Hippocampal formation (tissue), 2 donors: ENCODE measurements at regions not wholly inside any gene's neighbourhood (a gene's known extent, or its start where the extent isn't known, plus 50 kb on each side); places are given as distances from the start of the nearest gene placed in this dataset.

Experiments
- DNase-seq, 2 donors: peaks; one replicate each; lab custom pipeline; 2025; lab: John Stamatoyannopoulos, UW

DNA sequence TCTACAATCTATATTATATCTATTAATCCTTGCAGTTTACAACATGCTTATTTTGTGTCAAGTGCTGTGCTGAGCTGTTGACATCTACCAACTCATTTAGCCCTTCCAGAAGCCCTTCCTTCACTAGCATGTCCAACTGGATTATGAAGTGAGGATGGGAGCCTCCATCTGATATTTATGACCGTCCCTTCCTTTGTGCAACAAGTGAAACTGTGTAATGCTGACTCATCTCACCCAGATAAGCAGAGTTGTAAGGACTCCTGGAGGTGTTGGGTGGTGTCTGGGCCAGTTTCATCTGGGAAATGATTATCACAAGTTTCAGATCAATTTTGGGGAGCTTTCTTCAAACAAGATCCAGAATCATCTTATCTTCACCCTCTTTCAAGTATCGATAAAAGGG lies 156.6 kb upstream of the ETAA1 start:
- DNase-seq, result no peak

DNA sequence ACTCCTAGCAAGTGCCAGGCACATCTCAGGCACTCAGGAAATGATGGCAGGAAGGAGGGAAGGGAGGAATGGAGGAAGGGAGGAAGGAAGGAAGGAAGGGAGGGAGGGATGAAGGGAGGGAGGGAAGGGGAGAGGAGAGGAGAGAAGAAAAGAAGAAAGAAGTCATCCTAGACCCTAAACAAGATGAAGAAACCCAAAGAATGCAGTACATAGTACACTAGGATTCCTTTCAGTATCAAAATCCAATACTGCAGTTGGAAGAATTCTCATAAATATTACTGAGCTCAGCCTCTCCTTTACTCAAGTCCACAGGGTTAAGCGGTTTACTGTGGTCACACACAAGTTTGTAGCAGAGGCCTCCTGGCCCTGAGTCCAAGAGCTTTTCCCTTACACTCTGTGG lies 155.7 kb upstream of the ETAA1 start:
- no peak for DNase-seq

DNA sequence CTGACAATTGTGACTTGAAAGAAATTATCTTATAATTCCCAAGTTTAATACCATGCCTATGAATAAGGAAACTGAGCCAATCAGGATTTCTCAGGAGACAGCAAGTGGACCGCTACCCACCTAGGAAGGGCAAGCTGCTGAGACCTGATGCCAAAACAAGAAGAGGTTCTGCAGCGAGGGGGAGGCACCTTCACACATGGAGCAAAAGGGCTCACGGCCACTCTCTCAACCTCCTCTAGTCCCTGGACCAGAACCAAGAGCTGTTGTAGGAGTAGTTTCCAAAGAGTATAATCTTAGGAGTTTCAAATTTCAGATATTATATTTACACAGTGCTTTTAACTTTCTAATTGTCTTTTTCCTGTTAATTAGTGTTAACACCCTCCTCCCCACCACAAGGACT lies 154.7 kb upstream of the ETAA1 start:
- no peak for DNase-seq

DNA sequence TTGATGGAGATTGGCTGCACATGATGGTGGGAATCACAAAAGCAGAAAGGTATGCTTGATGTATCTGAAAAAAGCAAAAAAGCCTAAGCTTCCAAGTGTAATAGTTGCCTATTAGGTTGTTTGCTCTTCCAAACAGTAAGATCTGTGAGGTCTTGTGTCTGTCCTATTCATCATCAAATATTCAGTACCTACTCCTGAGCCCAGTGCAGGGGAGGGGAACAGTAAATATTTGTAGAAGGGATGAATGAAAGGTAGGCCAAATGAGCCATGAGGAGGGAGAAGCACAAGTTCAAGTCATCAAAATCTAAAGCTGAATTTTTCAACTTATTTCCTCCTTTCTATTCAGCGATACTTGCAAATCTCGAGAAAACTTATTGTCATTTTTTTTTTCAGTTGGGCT lies 153.2 kb upstream of the ETAA1 start:
- DNase-seq, result no peak

DNA sequence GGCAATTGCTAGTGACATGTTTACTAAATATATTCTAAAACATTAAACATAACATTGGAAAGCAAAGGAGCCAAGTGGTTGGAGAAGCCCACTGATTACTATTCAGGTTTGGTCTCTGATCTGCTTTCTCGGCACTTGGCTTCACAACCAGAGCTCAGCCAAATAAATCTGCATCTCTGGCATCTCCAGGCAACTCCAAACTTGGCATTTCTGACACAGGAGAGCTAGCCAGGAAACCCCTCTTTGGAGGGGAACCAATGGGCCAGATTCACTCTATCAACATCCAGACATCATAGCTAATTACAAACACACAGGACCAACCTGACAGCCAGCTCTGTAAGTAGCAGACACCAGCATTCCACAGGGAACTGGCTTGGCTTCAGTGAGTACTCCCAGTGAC lies 150.3 kb upstream of the ETAA1 start:
- DNase-seq, result no peak

DNA sequence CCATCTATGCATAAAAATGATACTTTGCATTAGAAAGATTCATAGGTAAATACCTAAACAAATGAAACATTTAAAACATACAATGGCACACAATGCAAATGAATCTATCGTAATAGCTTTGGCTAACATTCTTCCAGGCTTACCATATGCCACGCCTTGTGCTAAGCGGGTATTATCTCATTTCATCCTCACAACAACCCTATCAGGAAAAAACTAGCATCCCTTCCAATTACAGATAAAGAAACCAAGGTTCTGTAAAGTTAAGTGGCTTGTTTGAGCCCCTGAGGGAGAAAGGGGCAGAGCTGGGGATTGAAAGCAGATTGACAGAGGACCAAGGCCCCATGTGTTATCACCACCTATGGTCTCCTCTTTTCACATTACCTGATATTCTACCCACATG lies 145.4 kb upstream of the ETAA1 start:
- no peak for DNase-seq

DNA sequence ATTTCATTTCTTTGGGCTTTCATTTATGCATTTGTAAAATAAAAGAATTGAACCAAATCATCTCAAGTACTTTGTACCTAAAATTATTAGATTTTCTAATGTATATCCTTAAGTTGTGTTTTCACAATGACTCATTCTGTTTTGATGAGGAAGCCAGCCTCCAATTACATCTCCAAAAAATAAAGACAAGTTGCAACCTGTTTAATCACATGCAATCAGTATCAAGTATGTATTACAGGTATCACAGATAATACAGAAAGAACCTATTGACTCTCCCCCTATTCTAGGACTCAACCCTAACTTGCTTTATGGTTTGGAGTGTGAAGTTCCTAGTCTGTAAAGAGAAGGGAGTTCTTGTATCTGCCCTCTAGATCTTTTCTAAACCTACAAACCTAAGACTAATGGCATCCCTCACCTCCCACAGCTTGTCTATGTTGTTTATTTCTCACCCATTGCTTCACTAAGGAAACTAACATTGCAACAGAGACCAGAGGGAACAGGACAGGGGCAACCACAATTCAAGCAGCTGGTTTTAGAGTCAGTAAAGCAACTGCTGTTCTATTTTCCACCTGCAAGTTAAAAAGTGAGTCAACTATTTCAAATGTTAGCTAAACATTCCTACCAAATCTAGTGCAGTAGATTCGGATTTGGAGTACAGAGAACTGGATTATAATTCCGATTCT lies 141.1 kb upstream of the ETAA1 start:
- DNase-seq, result no peak

DNA sequence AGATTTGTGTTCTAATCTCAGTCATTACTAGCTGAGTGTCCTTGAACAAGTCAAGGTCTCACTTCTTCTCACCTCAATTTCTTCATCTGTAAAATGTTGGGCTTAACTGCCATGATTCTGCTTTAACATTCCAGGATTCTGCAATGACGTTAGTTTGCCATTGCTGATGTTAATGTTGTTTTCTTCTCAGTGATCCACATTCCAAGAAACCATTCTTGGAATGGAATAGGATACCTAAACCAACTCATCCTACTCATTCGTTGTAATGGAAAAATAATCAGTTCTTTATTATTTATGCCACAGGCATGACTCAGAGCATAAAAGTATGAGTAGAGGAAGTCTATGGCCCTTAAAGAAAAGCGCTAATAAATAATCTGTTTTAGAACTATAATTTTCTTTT lies 140.2 kb upstream of the ETAA1 start:
- DNase-seq, result no peak

DNA sequence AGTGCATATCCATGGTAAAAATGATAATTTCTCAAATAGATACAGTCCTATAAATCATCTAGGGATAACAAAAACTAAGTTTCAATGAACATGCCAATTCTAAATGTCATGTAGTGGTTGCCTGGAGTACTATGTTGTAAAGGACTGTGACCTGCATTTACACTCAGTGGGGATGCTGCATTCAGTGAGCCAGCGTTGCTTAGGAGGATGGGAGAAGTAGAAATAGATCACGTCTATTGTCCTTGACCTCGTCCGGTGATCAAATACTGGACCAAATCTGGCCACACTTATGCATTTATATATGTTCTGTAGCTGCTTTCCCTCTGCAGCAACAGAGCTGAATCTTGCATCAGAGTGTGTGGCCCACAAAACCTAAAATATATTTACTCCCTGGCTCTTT lies 139.0 kb upstream of the ETAA1 start:
- DNase-seq, result no peak

DNA sequence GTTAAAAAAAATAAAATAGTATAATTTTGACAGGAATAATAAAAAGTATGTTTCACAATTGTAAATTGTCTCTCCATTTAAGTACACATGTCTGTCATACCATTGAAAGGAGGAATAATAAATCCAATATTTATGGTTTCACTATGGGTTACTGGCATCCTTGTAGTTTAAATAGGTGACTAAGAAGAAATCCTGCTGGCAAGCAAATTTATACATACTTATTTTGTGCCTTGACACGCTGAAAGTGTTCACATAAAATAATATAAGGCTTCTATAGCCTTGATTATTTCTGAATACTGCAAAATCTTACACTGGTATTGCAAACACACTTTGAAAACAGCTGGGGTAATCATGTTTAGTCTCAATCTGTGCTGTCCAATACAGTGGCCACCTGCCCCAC lies 138.3 kb upstream of the ETAA1 start:
- no peak for DNase-seq

DNA sequence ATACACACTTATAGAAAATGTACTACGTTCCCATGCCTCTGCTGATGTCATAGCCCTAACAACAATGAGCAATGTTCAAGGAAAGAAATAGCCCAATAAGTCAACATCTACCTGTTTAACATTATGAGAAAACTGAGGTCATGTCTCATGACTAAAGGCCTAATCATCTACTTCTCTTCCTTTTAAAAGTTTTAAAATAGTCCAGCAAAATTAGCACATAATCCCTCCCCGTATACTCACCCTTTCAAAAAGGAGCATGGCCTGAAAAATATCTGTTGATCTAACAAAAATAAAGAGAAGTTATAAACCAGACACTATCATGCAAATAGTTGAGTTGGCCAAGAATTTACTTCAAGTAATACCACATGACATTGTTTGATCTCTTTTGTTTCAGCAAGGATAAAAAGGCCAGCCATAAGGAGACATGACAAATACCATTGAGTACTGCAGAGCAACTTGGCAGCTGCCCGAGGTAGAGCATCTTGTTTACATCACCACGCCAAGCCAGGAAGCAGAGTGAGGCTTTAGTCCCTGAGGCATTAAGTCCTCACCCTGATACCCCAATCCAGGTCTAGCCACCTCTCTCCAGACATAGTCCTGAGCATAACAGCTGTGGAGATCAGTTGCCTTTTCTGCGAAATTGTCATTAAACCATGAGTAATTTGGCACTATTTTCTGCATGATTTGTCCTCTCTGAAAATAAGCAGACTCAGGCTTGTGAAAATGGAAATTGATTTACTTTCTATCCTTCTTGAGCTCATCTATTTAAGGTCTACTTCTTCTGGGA lies 137.4 kb upstream of the ETAA1 start:
- no peak for DNase-seq

DNA sequence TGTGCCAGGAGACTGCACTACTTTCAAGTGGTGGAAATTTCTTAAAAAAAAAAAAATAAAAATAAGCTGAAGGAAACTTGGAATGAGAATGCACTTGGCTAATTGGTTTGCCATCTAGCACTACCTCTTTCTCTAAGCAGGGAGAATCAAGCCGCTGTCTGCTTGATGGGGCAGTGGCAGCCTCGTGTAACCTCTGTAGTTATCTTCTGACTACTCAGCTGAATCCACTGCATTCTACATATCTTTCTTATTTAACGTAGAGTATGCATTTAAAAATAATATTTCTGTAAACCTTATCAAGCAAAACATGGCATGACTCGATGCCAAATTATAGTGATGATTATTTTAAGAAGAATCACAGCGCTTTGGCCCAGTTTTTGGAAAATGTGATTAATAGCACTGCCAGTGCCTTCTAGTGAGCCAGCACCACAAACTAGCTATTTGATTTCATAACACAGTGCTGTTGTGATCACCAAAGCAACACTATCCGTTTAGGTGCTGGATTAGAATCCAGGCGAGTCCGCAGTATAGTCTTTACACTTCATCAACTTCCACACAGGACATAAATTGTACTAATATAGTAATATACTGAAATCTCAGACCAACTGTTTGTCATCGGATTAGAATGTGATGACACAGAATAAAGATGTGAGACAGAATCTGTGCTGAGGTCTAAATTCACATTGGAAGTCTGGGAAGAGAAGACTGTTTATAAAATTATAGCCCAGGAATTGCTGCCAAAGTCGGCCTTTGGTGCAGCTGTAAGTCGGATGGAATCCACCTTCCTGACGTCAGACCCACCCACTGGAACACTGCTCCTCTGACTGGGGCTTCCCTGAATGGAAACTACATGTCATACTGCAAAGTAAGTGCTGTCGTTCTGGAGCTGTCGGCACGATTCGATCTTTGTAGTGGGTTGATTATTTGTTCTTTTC lies 136.5 kb upstream of the ETAA1 start:
- no peak for DNase-seq

DNA sequence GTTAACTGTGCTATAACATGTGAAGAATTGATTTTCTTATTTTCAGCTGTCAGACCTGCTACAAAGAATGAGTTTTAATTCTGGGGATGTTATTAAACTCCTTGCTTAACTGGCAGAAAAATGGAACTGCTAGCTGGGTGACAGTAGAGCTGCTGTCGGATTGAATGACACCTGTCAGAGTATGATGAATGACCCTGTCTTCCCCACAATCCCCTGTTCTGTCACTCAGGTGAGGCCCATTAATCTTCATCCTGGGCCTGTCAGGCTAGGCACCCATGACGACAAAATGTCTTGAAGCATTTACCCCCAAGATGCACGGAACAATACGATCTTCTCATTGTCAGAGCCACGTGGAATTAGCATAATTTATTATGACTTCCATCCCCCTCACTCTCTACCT lies 129.9 kb upstream of the ETAA1 start:
- no peak for DNase-seq

DNA sequence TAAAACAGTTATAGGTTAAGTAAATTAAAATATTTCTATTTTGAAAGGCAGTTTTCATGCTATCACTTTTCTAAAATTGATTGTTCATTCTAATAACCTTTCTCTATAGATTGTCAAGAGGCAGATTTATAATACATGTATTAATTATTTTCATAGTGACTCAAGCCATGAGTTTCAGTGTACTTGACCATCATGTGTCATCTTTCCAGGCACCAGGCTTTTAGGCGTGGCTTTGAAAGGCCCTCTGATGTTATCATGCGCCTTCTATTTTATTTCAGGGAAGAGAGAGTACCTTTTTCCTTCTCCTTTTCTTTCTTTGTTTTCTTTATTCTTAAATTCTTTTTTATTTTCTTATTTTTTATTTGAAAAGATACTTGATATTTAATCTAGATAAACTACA lies 128.3 kb upstream of the ETAA1 start:
- DNase-seq, result no peak

DNA sequence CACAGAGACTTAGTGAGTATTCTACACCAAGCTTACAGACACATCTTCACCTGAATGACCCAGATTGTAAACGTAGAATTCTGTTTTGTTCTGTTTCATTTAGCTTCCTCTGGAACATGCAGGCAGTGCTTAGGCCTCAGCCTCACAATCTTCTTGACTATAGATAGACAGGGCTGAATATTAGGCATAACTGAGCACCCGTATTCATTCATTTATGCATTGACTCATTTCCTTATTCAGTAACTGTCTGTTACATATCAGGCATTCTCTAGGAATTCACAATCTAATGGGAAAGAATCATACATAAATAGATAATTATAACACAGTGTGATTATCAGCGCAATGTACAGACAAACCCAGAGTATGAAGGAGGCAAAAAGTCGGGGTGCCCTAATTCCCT lies 124.9 kb upstream of the ETAA1 start:
- no peak for DNase-seq

DNA sequence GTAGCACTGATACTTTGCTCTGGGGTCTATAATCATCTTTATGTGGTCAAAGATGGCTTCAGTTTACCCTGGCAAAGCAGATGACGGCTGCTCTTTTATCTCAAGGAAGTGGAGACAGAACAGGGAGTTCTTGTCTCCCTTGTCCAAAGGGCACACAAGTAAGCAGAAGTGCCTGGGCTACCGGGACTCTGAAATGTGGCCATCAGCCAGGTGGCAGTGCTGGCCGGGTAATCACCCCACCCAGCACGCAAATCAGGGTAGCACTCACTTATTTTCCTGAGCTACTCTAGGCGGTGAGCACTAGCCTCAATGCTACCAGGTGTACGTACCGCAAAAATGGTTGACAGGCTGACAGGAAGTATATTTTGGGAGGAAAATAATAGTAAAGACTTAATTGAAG lies 119.7 kb upstream of the ETAA1 start:
- DNase-seq, result no peak

DNA sequence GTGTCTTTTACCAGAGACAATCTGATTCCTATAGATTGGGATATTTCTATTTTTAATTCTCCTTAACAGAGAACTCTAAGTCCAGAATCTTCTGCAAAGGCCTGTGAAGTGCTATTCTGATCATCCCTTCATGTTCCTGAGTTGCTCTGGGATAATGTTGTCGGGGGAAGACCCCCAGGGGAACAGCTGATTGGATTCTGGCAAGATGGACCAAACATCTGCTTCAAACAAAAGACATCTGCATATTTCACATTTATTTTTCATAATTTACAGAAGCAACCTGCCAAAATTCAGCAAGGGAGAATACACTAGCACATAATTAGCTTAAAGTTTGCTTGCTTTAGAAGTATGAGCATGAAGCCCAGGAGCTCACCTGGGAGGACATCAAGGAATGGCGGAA lies 116.0 kb upstream of the ETAA1 start:
- no peak for DNase-seq

DNA sequence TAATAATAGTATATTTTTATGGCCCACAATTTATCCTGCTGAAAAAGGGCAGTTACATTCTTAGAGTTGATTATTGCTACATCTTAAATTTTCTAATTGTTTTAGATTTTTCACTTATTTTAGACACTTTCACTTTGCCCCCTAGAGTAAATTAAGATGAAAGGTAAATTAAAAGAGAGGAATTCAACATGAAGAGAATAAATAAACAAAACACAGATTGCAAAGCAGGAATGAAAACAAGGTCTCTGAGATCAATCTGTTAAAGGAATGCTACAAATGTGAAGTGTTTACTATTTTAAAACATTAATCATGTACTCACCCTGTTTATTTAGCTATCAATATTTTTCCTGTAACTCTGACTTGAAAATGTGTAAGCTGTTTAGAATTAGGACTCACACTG lies 113.5 kb upstream of the ETAA1 start:
- no peak for DNase-seq

DNA sequence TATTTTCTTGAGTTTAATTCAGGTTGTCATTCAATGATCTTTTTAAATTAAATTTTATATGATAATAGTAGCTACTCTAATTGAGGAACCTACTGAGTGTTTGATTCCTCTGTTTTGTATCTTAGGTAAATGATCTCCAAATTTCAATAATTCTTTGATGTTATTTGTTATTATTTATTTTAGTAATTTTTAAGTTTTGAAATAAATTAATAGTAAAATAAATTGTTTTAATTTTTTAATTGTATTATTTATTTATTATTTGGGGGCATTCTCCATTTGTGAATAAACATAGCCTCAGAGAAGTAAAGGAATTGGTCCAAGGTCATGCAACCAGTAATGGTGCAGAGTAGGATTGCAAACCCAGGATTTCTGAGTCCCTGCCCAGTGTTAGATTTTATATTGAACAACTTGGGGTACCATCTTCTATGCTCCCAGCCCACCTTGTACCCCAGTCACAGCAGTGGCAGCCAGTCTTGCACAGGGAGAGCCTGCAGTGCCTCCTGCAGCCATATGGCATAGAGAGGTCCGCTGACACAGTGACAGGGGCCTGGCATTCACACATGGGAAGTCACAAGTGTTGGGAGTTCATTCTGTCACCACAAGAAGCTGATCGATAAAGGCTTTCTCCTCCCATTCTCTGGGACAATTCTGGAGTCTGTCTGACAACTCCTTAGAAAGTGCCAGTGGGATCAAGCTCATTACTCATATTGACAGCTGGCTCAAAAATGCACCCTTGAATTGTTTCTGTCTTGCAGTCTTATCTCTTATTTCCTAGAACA lies 110.0 kb upstream of the ETAA1 start:
- DNase-seq, result no peak

DNA sequence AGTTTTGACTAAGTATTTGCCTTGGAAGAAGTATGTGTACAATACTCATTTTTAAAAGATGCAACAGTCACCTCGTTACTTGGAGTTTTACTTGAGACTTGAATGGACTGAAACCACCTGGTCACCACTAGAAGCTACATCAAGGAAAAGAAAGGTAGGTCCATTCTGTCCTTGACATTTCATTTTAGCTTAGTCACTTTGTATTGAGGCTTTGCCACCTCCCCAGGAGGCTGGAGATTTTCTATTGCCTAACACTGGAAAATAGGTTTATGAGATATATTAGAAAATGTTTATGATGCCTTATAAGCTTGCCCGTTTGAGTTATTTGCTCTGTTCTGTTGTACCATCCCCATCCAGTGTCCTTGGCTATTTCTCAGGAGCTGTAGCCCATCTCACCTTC lies 107.9 kb upstream of the ETAA1 start:
- DNase-seq, result no peak

DNA sequence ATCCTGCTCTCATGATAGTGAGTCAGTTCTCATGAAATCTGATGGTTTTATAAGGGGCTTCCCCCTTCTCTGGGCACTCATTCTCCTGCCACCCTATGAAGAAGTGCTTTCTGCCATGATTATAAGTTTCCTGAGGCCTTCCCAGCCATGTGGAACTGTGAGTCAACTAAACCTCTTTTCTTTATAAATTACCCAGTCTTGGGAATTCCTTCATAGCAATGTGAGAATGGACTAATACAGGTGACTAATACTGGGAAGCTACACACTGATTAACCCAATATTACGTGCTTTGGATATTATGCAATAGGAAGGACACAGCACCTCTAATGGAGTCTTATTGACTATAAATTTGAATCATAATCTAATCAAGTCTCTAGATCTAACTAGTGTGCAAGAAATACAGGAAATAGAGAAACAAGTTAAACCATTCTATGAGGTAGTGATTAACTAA lies 107.2 kb upstream of the ETAA1 start:
- DNase-seq, result no peak
